Esophagus squamous epithelium (tissue), 4 donors: ENCODE measurements at regions not wholly inside any gene's neighbourhood (a gene's known extent, or its start where the extent isn't known, plus 50 kb on each side); places are given as distances from the start of the nearest gene placed in this dataset.

Experiments used
- POLR2A ChIP-seq, 4 donors: fragments of 450-650 bp; IDR thresholded peaks; one replicate each; pipeline ENCODE4 v1.6.1; 2017; ENCODE audit warnings: antibody characterized with exemption in 4 of 4, mild to moderate bottlenecking in 4 of 4, moderate library complexity in 3 of 4
- TF ChIP-seq, protein P1 (sequence below), 6 experiments: fragments of 450-650 bp in 4 of 6; fragments of 200-600 bp in 2 of 6; sonication (generic) in 2 of 6; IDR thresholded peaks; one replicate each; pipeline ENCODE4 v1.5.1; 2016 to 2019; ENCODE audit warnings: antibody characterized with exemption in 6 of 6, mild to moderate bottlenecking in 4 of 6, moderate library complexity in 4 of 6

GRCh38 chr1:163824490-163824889 is 502.7 kb downstream of the NUF2 start:
- TF ChIP-seq, protein P1, sequence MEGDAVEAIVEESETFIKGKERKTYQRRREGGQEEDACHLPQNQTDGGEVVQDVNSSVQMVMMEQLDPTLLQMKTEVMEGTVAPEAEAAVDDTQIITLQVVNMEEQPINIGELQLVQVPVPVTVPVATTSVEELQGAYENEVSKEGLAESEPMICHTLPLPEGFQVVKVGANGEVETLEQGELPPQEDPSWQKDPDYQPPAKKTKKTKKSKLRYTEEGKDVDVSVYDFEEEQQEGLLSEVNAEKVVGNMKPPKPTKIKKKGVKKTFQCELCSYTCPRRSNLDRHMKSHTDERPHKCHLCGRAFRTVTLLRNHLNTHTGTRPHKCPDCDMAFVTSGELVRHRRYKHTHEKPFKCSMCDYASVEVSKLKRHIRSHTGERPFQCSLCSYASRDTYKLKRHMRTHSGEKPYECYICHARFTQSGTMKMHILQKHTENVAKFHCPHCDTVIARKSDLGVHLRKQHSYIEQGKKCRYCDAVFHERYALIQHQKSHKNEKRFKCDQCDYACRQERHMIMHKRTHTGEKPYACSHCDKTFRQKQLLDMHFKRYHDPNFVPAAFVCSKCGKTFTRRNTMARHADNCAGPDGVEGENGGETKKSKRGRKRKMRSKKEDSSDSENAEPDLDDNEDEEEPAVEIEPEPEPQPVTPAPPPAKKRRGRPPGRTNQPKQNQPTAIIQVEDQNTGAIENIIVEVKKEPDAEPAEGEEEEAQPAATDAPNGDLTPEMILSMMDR (IDR thresholded peaks at IDR 0.05), result no peak
- no peak for TF ChIP-seq POLR2A (IDR thresholded peaks at IDR 0.05)
